C4-2B (cell line): ENCODE measurements at regions not wholly inside any gene's neighbourhood (a gene's known extent, or its start where the extent isn't known, plus 50 kb on each side); places are given as distances from the start of the nearest gene placed in this dataset.
"Not testable (repeated sequence)": the region's sequence is repeated elsewhere in the genome, so short reads cannot be mapped to it uniquely, and the experiment has no call there.

Source experiments
- H3K27ac ChIP-seq: fragments of 450-650 bp; 2 replicates; pipeline ENCODE4 v1.5.1; 2017
- CTCF ChIP-seq: fragments of 450-650 bp; conservative IDR thresholded peaks from 2 replicates; pipeline ENCODE4 v1.5.1; 2017; ENCODE audit warnings: mild to moderate bottlenecking
- ZFX ChIP-seq: fragments of 450-650 bp; IDR thresholded peaks from 2 replicates; pipeline ENCODE4 v1.6.1; 2017

GRCh38 chrX:96579252-96579651, 105.4 kb upstream of the DIAPH2 start:
- no peak for TF ChIP-seq ZFX
- no peak for TF ChIP-seq CTCF

GRCh38 chrX:96590403-96590802, 94.2 kb upstream of the DIAPH2 start:
- TF ChIP-seq ZFX (no peak), CTCF (no peak)
- no peak overlapping the region for H3K27ac ChIP-seq

More at GRCh38 chrX:96579252-96579651, 105.4 kb upstream of the DIAPH2 start:
- H3K27ac ChIP-seq, result no peak overlapping the region

GRCh38 chrX:96591421-96591820, 93.2 kb upstream of the DIAPH2 start:
- no peak overlapping the region for H3K27ac ChIP-seq
- TF ChIP-seq ZFX (no peak), CTCF (no peak)

- not testable (repeated sequence) for H3K27ac ChIP-seq
Observed at GRCh38 chrX:96597847-96598246, 86.8 kb upstream of the DIAPH2 start.

GRCh38 chrX:96611619-96612362, 72.9 kb upstream of the DIAPH2 start:
- H3K27ac ChIP-seq, result no peak overlapping the region
- TF ChIP-seq CTCF (no peak), ZFX (no peak)

GRCh38 chrX:96615448-96615847, 69.2 kb upstream of the DIAPH2 start:
- H3K27ac ChIP-seq, result no peak overlapping the region
- TF ChIP-seq ZFX (no peak), CTCF (no peak)

- TF ChIP-seq ZFX (no peak), CTCF (no peak)
- no peak overlapping the region for H3K27ac ChIP-seq
Observed at GRCh38 chrX:96619588-96619987, 65.1 kb upstream of the DIAPH2 start.

- H3K27ac ChIP-seq, result no peak overlapping the region
- no peak for TF ChIP-seq ZFX
- TF ChIP-seq CTCF, result no peak
Observed at GRCh38 chrX:96621811-96622210, 62.8 kb upstream of the DIAPH2 start.
